Fibroblast of lung (primary cell): ENCODE measurements at regions not wholly inside any gene's neighbourhood (a gene's known extent, or its start where the extent isn't known, plus 50 kb on each side); places are given as distances from the start of the nearest gene placed in this dataset.

Experiments
- EZH2 ChIP-seq: IDR thresholded peaks from 2 replicates; pipeline ENCODE4 v1.5.1; 2012; ENCODE audit warnings: low read length, control low read depth, mild to moderate bottlenecking; ENCODE audit errors: missing control alignments
- TF ChIP-seq, protein P1 (sequence below), 2 donors: IDR thresholded peaks in 1 of 2; conservative IDR thresholded peaks in 1 of 2; 1 replicate in 1 of 2; 2 replicates in 1 of 2; pipeline ENCODE4 v1.5.1; 2011 to 2012; ENCODE audit warnings: low read length in 2 of 2, control low read depth in 1 of 2, inconsistent platforms in 1 of 2, low read depth in 1 of 2, mild to moderate bottlenecking in 1 of 2

DNA sequence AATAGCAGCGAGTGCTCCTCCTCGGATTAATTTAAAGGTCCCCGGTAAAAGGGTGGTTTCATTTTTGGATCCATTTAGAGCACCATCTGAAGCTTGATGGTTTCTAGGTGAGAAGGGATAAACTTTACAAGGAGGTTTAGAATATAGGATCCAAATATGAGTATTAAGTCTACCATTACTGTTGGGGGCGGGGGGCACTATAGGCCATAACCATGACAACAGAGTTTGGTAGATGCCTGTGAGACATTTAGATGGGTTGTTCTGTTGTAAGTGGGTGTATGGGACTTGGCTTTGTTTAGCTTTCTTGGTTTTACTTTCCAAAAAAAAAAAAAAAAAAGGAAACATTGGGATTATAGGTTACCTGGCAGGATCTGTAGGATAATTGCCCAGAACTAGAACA lies 92.7 kb downstream of the TENT5D start:
- TF ChIP-seq, protein P1, sequence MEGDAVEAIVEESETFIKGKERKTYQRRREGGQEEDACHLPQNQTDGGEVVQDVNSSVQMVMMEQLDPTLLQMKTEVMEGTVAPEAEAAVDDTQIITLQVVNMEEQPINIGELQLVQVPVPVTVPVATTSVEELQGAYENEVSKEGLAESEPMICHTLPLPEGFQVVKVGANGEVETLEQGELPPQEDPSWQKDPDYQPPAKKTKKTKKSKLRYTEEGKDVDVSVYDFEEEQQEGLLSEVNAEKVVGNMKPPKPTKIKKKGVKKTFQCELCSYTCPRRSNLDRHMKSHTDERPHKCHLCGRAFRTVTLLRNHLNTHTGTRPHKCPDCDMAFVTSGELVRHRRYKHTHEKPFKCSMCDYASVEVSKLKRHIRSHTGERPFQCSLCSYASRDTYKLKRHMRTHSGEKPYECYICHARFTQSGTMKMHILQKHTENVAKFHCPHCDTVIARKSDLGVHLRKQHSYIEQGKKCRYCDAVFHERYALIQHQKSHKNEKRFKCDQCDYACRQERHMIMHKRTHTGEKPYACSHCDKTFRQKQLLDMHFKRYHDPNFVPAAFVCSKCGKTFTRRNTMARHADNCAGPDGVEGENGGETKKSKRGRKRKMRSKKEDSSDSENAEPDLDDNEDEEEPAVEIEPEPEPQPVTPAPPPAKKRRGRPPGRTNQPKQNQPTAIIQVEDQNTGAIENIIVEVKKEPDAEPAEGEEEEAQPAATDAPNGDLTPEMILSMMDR (conservative IDR thresholded peaks at IDR 0.05 in 1 of 2, IDR thresholded peaks at IDR 0.05 in 1 of 2; ENCODE audit: low read depth in 1 of 2, low read length in 2 of 2): no peak
- TF ChIP-seq EZH2: no peak
